GM18508 (cell line): ENCODE measurements at regions not wholly inside any gene's neighbourhood (a gene's known extent, or its start where the extent isn't known, plus 50 kb on each side); places are given as distances from the start of the nearest gene placed in this dataset.

Experiments used
- ATAC-seq: cut with Tn5 transposase; IDR thresholded peaks from one replicate; pipeline ENCODE4 v1.9.1; 2021; ENCODE audit warnings: moderate number of reproducible peaks; ENCODE audit not compliant: insufficient read depth, unreplicated experiment

- no peak for ATAC-seq
Observed at GRCh38 chr15:31845791-31846190, 184.5 kb upstream of the CHRNA7 start.

DNA sequence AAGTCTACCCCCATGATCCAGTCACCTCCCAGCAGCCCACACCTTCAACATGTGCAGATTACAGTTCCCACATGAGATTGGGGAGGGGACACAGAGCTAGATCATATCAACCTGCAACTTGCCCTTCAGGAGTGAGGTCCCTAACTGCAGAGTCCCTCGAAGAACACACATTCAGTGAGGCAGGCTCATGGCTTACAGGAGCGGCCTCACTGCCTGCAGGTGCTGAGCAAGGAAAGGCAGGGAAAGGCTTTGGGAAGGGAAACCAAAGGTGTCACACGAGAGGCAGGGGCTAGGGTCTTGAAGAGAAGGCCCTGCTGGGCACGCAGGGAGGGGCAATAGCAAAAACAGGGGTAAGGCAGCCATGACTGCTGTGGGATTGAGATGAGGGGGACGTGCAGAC is 182.4 kb upstream of the CHRNA7 start:
- no peak for ATAC-seq

GRCh38 chr15:31848621-31849020 is 181.7 kb upstream of the CHRNA7 start:
- no peak for ATAC-seq

GRCh38 chr15:31852933-31853799 is 177.1 kb upstream of the CHRNA7 start:
- ATAC-seq, result no peak

DNA sequence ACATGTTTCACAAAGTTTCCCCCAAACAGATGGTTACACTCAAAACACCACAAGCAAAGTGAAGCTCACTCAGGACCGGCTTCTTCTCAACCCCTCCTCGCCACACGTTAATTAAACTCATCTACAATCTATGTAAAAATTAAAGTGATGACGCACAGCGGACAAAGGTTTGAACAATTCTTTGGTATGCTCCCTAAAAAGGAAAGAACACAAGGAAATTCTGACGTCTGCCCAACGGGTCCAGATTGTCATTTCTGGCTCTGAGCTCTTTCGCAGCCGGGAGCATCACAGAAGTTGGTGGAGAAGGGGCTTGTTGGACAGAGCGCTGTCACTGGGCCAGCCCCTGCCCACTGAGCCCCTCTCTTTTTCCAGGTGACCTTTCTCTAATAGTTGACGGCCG is 173.7 kb upstream of the CHRNA7 start:
- ATAC-seq, result no peak

GRCh38 chr15:31857194-31857593 is 173.1 kb upstream of the CHRNA7 start:
- ATAC-seq, result no peak

- no peak for ATAC-seq
Observed at GRCh38 chr15:31858026-31858425, 172.3 kb upstream of the CHRNA7 start.

DNA sequence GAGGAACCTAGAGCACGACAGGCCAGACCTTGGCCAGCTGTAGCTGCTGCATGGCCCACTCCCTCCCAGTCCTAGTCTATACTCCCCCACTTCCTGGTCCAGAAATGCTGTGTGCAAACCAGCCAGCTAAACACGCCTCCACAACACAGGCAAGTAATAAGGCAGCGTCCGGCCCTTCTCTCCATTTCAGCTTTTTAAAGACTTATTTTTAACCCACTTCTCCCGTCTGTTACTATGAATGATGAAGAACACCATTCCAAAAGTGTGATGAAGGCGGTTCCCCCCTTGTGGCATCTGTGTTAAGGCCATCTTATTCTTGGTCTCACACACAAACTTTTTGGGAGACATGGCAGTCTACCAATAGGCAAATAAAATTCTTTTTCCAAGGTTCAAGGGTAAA is 164.1 kb upstream of the CHRNA7 start:
- no peak for ATAC-seq

DNA sequence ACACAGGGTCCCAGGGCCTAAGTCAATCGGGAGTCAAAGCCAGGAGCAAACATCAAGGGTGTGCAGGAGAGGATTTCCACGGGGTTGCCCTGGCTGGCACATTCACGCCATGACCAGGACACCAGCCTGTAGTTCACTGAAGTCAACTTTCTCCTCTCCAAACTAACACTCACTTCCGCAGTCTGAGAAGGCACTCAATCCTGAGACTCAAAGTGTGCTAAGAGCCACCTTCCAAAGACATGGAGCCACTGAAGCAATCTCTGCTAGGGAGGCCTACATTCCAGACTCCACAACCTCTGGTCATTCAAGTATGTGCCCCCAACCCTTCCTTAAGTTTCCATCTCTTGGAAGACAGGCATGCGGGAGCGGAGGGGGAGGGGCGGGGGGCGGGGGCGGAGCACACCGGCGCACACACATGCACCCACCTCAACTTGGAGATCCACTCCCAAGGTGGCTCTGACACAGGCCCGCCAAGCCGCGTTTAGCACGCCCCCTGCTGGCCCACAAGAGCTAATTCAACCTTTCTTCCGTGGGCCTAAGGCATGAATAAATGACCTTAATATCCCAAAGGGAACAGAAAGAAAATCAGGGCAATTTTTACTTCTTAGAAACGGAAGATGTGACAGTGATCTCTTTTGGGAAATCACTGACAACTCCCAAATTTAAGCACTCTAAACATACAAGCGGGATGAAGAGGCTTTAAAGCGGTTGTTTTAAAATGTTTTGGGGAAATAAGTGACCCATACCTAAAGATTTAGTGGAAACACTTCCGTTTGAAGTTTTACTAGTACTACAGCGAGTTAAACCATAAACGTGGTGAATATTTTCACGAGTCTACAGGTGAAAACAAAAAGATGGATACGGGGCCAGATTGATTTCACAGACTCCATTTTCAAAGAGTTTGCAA is 162.5 kb upstream of the CHRNA7 start:
- ATAC-seq, result no peak

DNA sequence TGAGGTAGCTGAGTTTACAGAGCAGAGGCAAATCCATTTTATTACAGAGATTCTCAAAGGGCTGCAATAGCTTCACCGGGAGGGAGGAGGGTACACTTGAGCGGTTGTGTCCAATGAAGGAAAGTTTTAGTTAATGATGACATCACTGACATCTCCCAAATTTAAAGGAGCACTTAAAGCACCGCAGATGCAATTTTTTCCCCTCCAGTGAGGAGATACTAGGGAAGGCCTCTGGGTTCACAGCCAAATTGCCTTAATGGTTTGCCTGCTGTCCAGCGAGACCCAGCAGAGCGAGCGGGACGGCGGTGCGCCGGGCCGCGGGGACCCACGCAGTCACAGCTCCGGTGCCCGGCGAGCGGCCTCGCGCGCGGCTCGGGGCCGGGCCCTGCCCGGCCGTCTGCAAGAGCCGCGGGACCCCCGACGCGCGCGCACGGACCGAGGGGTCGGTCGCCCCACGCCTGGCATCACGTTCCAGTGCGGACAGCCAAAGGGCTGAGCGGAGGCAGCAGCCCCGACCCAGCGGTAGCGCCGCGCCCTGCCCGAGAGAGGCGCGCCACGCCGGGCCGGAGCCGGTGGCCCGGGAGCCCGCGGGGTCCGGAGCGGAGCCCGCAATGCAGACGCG is 160.5 kb upstream of the CHRNA7 start:
- ATAC-seq, result no peak

GRCh38 chr15:31870328-31871165 is 159.8 kb upstream of the CHRNA7 start, which contains the start of gene OTUD7A:
TSS of gene OTUD7A (minus strand) at chr15:31870673.
- ATAC-seq, result no peak

DNA sequence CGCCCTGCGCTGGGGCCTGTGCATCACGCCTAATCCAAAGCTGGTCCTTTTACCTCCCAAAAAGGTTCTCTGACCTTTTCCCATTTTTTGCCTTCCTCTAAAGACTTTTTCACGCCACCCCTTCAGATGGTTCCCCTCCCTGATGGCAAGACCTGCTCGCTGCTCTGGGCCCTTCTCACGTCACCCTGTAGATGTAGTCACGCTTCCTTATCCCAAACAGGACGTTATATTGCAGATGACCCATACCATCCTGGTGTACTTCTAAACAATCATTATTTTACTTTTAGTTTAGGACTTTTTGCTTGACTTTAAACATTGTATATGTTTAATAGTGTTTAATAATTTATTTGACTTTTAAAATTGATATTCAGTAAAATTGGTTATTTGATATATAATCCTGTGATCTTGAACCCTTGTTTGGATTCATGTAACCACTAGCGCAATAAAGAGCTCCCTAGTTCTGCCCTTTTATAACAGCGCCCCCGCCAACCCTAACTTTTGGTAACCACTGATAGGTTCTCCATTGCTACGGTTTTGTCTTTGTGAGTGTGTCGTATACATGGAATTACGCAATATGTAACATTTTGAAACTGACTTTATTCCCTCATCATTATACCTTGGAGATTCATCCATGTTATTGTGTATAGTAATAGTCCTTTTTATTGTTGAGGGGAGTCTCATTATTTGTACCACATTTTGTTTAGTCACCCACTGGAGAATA is 159.0 kb upstream of the CHRNA7 start:
- ATAC-seq, result no peak

- ATAC-seq, result no peak
Observed at GRCh38 chr15:31871887-31872281, 158.4 kb upstream of the CHRNA7 start.

- ATAC-seq, result no peak
Observed at GRCh38 chr15:31887246-31887645, 143.1 kb upstream of the CHRNA7 start.

DNA sequence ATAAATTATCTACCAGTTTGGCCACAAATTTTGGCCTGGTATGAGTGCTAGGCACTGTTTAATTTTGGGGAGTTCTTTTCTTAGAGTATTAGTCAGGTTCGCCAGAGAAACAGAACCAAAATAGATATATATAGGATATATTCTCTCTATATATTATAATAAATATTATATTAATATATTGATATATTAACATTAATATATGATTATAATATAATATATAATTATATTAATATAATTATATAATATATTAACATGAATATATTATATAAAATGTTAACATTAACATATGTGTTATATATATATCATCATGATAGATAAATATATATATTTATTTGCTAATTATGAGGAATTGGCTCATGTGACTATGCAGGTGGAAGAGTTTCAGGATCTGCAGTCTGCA is 137.8 kb upstream of the CHRNA7 start:
- no peak for ATAC-seq

DNA sequence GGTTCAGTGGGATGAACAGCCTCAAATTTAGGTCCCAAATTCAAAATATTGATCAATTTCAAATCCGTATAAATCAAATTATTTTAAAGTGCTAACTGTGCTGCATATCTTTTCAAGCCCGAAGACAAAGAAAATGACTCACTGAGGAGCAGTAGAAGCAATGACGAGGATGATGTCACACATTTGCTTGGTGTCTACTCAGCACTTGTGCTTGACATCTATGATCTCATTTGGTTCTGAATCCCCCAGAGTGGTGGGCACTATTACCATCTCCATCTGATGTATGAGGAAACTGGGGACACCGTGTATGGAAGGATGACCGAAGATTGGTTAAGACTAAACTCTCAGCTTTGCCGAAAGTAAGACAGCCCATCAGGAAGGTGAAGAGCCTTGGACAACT is 136.5 kb upstream of the CHRNA7 start:
- no peak for ATAC-seq

GRCh38 chr15:31897746-31898145 is 132.6 kb upstream of the CHRNA7 start:
- ATAC-seq, result no peak

DNA sequence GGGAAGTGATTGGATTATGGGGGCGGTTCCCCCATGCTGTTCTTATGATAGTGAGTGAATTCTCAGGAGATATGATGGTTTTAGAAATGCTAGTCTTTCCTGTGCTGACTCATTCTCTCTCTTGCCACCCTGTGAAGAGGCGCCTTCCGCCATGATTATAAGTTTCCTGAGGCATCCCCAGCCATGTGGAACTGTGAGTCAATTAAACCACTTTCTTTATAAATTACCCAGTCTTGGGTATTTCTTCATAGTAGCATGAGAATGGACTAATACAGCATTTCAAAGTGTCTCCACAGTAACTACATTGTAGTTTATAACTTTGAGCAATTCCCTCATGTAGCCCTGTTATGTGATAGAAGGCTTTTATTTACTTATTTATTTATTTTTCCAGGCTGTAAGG is 128.8 kb upstream of the CHRNA7 start:
- ATAC-seq, result no peak

- no peak for ATAC-seq
Observed at GRCh38 chr15:31905054-31905453, 125.3 kb upstream of the CHRNA7 start.
